Natural killer cell (primary cell): ENCODE measurements at regions not wholly inside any gene's neighbourhood (a gene's known extent, or its start where the extent isn't known, plus 50 kb on each side); places are given as distances from the start of the nearest gene placed in this dataset.

Source experiments
- ATAC-seq, 3 donors: fragments of 150-1000 bp in 2 of 3; fragments of 200-7000 bp in 1 of 3; cut with Tn5 transposase; 1 replicate in 1 of 3; 2 replicates in 2 of 3; pipeline ENCODE4 v1.10.0; 2021; ENCODE audit warnings: mild to moderate bottlenecking in 2 of 3, moderate library complexity in 2 of 3
- DNase-seq, 2 donors: peaks; one replicate each; pipeline versions ENCODE4 v3.0.0 to v3.0.0-alpha.2; 2013 to 2021; ENCODE audit warnings: mixed read lengths in 1 of 2
- H3K27ac ChIP-seq: one replicate; pipeline ENCODE4 v1.5.1; 2013; ENCODE audit warnings: mild to moderate bottlenecking, low read length
- H3K27me3 ChIP-seq: one replicate; pipeline ENCODE4 v1.6.1; 2013; ENCODE audit warnings: low read length; ENCODE audit not compliant: control insufficient read depth, insufficient read depth
- H3K36me3 ChIP-seq: one replicate; pipeline ENCODE4 v1.6.1; 2013; ENCODE audit warnings: low read length; ENCODE audit not compliant: control insufficient read depth, insufficient read depth
- H3K4me1 ChIP-seq: one replicate; pipeline ENCODE4 v1.6.1; 2013; ENCODE audit warnings: low read length; ENCODE audit not compliant: control insufficient read depth, insufficient read depth
- H3K4me3 ChIP-seq: one replicate; pipeline ENCODE4 v1.5.1; 2013; ENCODE audit warnings: low read length
- H3K9me3 ChIP-seq: one replicate; pipeline ENCODE4 v1.6.1; 2013; ENCODE audit warnings: low read length; ENCODE audit not compliant: control insufficient read depth, insufficient read depth
- H3K27ac Mint-ChIP-seq, 2 donors: one replicate each; pipeline ENCODE4 v1.8.0; 2022; ENCODE audit warnings: mild to moderate bottlenecking in 2 of 2, mixed read lengths in 2 of 2, moderate library complexity in 1 of 2
- H3K27me3 Mint-ChIP-seq, 2 donors: one replicate each; pipeline ENCODE4 v1.8.0; 2022; ENCODE audit warnings: low read depth in 2 of 2, mixed read lengths in 2 of 2
- H3K36me3 Mint-ChIP-seq: one replicate; pipeline ENCODE4 v1.8.0; 2022; ENCODE audit warnings: mixed read lengths
- H3K4me1 Mint-ChIP-seq, 2 donors: one replicate each; pipeline ENCODE4 v1.8.0; 2022; ENCODE audit warnings: mixed read lengths in 2 of 2
- H3K4me3 Mint-ChIP-seq: one replicate; pipeline ENCODE4 v1.8.0; 2022; ENCODE audit warnings: mild to moderate bottlenecking, moderate library complexity, mixed read lengths
- H3K9me3 Mint-ChIP-seq, 2 donors: one replicate each; pipeline ENCODE4 v1.8.0; 2022; ENCODE audit warnings: mixed read lengths in 2 of 2
- CTCF ChIP-seq: fragments of 200-600 bp; IDR thresholded peaks from one replicate; pipeline ENCODE4 v1.8.0; 2022; ENCODE audit warnings: antibody characterized with exemption
- WGBS: methylation state at CpG from one replicate; pipeline ENCODE4 v1.1.7; 2013; ENCODE audit warnings: missing lambda C conversion rate; ENCODE audit not compliant: insufficient coverage; 5-methylcytosine and 5-hydroxymethylcytosine counted together
- intact Hi-C: fragments of 100-400 bp; cut with micrococcal nuclease; formaldehyde crosslinking; loops from one replicate; pipeline ENCODE4 v1.14.2; 2022

- H3K27ac ChIP-seq = no peak overlapping the region
- H3K36me3 ChIP-seq = no peaks in the 10 kb centered on the region
- peaks cover 8 to 10% of the 10 kb centered on the region in 2 donors for H3K9me3 Mint-ChIP-seq
- no peaks in the 10 kb centered on the region for H3K36me3 Mint-ChIP-seq
- H3K27ac Mint-ChIP-seq = no peak overlapping the region
- WGBS = 92% methylated on average over 1 of the region's 1 CpG
- no peaks in the 10 kb centered on the region for H3K27me3 Mint-ChIP-seq
- DNase-seq = no peak
- no peak overlapping the region for H3K4me3 Mint-ChIP-seq
- H3K4me1 Mint-ChIP-seq = no peaks in the 10 kb centered on the region
- ATAC-seq = no peak
- no peaks in the 10 kb centered on the region for H3K9me3 ChIP-seq
- intact Hi-C loops = no loop called here
- no peaks in the 10 kb centered on the region for H3K4me1 ChIP-seq
- H3K4me3 ChIP-seq = no peak overlapping the region
- TF ChIP-seq CTCF = no peak
- no peaks in the 10 kb centered on the region for H3K27me3 ChIP-seq
Measured at GRCh38 chr6:103629613-103630012, 1230.1 kb downstream of the HACE1 start.

- H3K4me3 Mint-ChIP-seq = no peak overlapping the region
- no peaks in the 10 kb centered on the region for H3K4me1 Mint-ChIP-seq
- 100% methylated on average over 1 of the region's 1 CpG for whole genome bisulfite sequencing
- H3K27me3 ChIP-seq = no peaks in the 10 kb centered on the region
- ATAC-seq = no peak
- no peaks in the 10 kb centered on the region for H3K27me3 Mint-ChIP-seq
- no peaks in the 10 kb centered on the region for H3K4me1 ChIP-seq
- H3K9me3 Mint-ChIP-seq = peaks cover 12 to 15% of the 10 kb centered on the region in 2 donors
- no peak overlapping the region for H3K27ac ChIP-seq
- peaks cover 28% of the 10 kb centered on the region for H3K36me3 Mint-ChIP-seq
- no peaks in the 10 kb centered on the region for H3K9me3 ChIP-seq
- no peaks in the 10 kb centered on the region for H3K36me3 ChIP-seq
- DNase-seq = no peak
- intact Hi-C loops = no loop called here
- H3K4me3 ChIP-seq = no peak overlapping the region
- no peak overlapping the region for H3K27ac Mint-ChIP-seq
- TF ChIP-seq CTCF = no peak
Measured at GRCh38 chr6:103617642-103618041, 1242.1 kb downstream of the HACE1 start.

GRCh38 chr6:103587722-103588121 lies 1272.0 kb downstream of the HACE1 start:
- ATAC-seq (no peak), DNase-seq (no peak)
- no peaks in the 10 kb centered on the region for H3K9me3 ChIP-seq
- no peak overlapping the region for H3K27ac ChIP-seq
- Mint-ChIP-seq H3K4me3 (no peak overlapping the region), H3K36me3 (peaks cover 8% of the 10 kb centered on the region), H3K27me3 (no peaks in the 10 kb centered on the region), H3K27ac (no peak overlapping the region), H3K9me3 (peaks cover 20 to 30% of the 10 kb centered on the region in 2 donors), H3K4me1 (no peaks in the 10 kb centered on the region)
- 89% methylated on average over 1 of the region's 3 CpGs for whole genome bisulfite sequencing
- no peaks in the 10 kb centered on the region for H3K27me3 ChIP-seq
- no peaks in the 10 kb centered on the region for H3K4me1 ChIP-seq
- H3K4me3 ChIP-seq = no peak overlapping the region
- intact Hi-C loops = no loop called here
- TF ChIP-seq CTCF = no peak
- H3K36me3 ChIP-seq = no peaks in the 10 kb centered on the region

GRCh38 chr6:103578115-103578514 lies 1281.6 kb downstream of the HACE1 start:
- ATAC-seq = no peak
- no peak overlapping the region for H3K4me3 Mint-ChIP-seq
- DNase-seq = no peak
- no peak overlapping the region for H3K27ac ChIP-seq
- H3K27me3 ChIP-seq = no peaks in the 10 kb centered on the region
- intact Hi-C loops = no loop called here
- H3K9me3 ChIP-seq = no peaks in the 10 kb centered on the region
- H3K36me3 Mint-ChIP-seq = peaks cover 28% of the 10 kb centered on the region
- WGBS = 76% methylated on average over 3 of the region's 3 CpGs
- H3K4me1 Mint-ChIP-seq = no peaks in the 10 kb centered on the region
- no peaks in the 10 kb centered on the region for H3K36me3 ChIP-seq
- H3K9me3 Mint-ChIP-seq = peaks cover 16 to 24% of the 10 kb centered on the region in 2 donors
- no peak overlapping the region for H3K27ac Mint-ChIP-seq
- TF ChIP-seq CTCF = no peak
- no peaks in the 10 kb centered on the region for H3K4me1 ChIP-seq
- H3K4me3 ChIP-seq = no peak overlapping the region
- no peaks in the 10 kb centered on the region for H3K27me3 Mint-ChIP-seq
